CD14-positive monocyte (primary cell): ENCODE measurements at regions not wholly inside any gene's neighbourhood (a gene's known extent, or its start where the extent isn't known, plus 50 kb on each side); places are given as distances from the start of the nearest gene placed in this dataset.

Source experiments
- DNase-seq, 3 donors: peaks; one replicate each; pipeline ENCODE4 v3.0.0-alpha.2; 2011 to 2022
- H2AFZ ChIP-seq: 2 replicates; pipeline ENCODE4 v1.6.0; 2012; ENCODE audit warnings: mild to moderate bottlenecking, low read depth, low read length, inconsistent platforms; ENCODE audit not compliant: insufficient read depth, poor library complexity, severe bottlenecking
- H3K27ac ChIP-seq, 2 donors: 1 replicate in 1 of 2; 2 replicates in 1 of 2; pipeline ENCODE4 v1.5.1; 2012 to 2013; ENCODE audit warnings: low read length in 2 of 2, control low read depth in 1 of 2, inconsistent platforms in 1 of 2, low read depth in 1 of 2, mild to moderate bottlenecking in 1 of 2
- H3K27me3 ChIP-seq, 2 donors: one replicate each; pipeline versions ENCODE4 v1.6.0 to v1.6.1; 2011 to 2013; ENCODE audit warnings: low read length in 2 of 2; ENCODE audit not compliant: control insufficient read depth in 2 of 2, insufficient read depth in 2 of 2
- H3K36me3 ChIP-seq, 2 donors: replicated peaks in 1 of 2; 1 replicate in 1 of 2; 2 replicates in 1 of 2; pipeline versions ENCODE4 v1.5.1 to v1.6.1; 2012 to 2013; ENCODE audit warnings: low read length in 2 of 2, control low read depth in 1 of 2, inconsistent platforms in 1 of 2, mild to moderate bottlenecking in 1 of 2; ENCODE audit not compliant: insufficient read depth in 2 of 2, control insufficient read depth in 1 of 2
- H3K4me1 ChIP-seq, 2 donors: 1 replicate in 1 of 2; 2 replicates in 1 of 2; pipeline versions ENCODE4 v1.5.1 to v1.6.1; 2012 to 2013; ENCODE audit warnings: low read length in 2 of 2, control low read depth in 1 of 2, inconsistent platforms in 1 of 2, mild to moderate bottlenecking in 1 of 2, moderate library complexity in 1 of 2; ENCODE audit not compliant: insufficient read depth in 2 of 2, control insufficient read depth in 1 of 2
- H3K4me2 ChIP-seq: replicated peaks from 2 replicates; pipeline ENCODE3; 2012; ENCODE audit warnings: low read length, moderate library complexity, mild to moderate bottlenecking; ENCODE audit not compliant: poor library complexity, severe bottlenecking; ENCODE audit errors: extremely low read depth
- H3K4me3 ChIP-seq, 3 experiments: fragments of 200-600 bp in 1 of 3; sonication (generic) in 1 of 3; replicated peaks in 1 of 3; 1 replicate in 2 of 3; 2 replicates in 1 of 3; pipeline ENCODE4 v1.5.1; 2011 to 2013; ENCODE audit warnings: low read length in 3 of 3, mild to moderate bottlenecking in 3 of 3, control low read depth in 2 of 3, low read depth in 2 of 3, inconsistent platforms in 1 of 3, moderate library complexity in 1 of 3
- H3K79me2 ChIP-seq: 2 replicates; pipeline ENCODE4 v1.6.0; 2012; ENCODE audit warnings: mild to moderate bottlenecking, control low read depth, inconsistent platforms, low read length, moderate library complexity; ENCODE audit not compliant: insufficient read depth
- H3K9ac ChIP-seq: 2 replicates; pipeline ENCODE4 v1.6.0; 2017; ENCODE audit warnings: low read length, mild to moderate bottlenecking; ENCODE audit not compliant: insufficient read depth, poor library complexity, severe bottlenecking
- H3K9me3 ChIP-seq, 2 donors: replicated peaks in 1 of 2; 1 replicate in 1 of 2; 2 replicates in 1 of 2; pipeline versions ENCODE4 v1.5.1 to v1.6.1; 2012 to 2013; ENCODE audit warnings: low read length in 2 of 2, control low read depth in 1 of 2; ENCODE audit not compliant: control insufficient read depth in 1 of 2, insufficient read depth in 1 of 2
- H4K20me1 ChIP-seq: 2 replicates; pipeline ENCODE4 v1.6.0; 2012; ENCODE audit warnings: mild to moderate bottlenecking, low read length, control low read depth, moderate library complexity; ENCODE audit not compliant: insufficient read depth
- H3K27ac Mint-ChIP-seq, 7 donors: one replicate each; pipeline ENCODE4 v1.8.0; 2020; ENCODE audit warnings: mild to moderate bottlenecking in 7 of 7, mixed read lengths in 7 of 7, moderate library complexity in 6 of 7, inconsistent platforms in 2 of 7
- H3K27me3 Mint-ChIP-seq, 3 donors: one replicate each; pipeline ENCODE4 v1.8.0; 2021 to 2022; ENCODE audit warnings: low read depth in 3 of 3, mild to moderate bottlenecking in 3 of 3, mixed read lengths in 3 of 3, moderate library complexity in 3 of 3, inconsistent platforms in 1 of 3
- H3K36me3 Mint-ChIP-seq, 2 donors: one replicate each; pipeline ENCODE4 v1.8.0; 2020; ENCODE audit warnings: mixed read lengths in 2 of 2, inconsistent platforms in 1 of 2, mild to moderate bottlenecking in 1 of 2
- H3K4me1 Mint-ChIP-seq: one replicate; pipeline ENCODE4 v1.8.0; 2020; ENCODE audit warnings: mild to moderate bottlenecking, mixed read lengths
- H3K4me3 Mint-ChIP-seq, 2 donors: one replicate each; pipeline ENCODE4 v1.8.0; 2020; ENCODE audit warnings: mild to moderate bottlenecking in 2 of 2, mixed read lengths in 2 of 2, moderate library complexity in 1 of 2
- H3K9me3 Mint-ChIP-seq, 7 donors: one replicate each; pipeline ENCODE4 v1.8.0; 2020 to 2022; ENCODE audit warnings: mixed read lengths in 7 of 7, mild to moderate bottlenecking in 6 of 7, moderate library complexity in 6 of 7, inconsistent platforms in 2 of 7
- WGBS: methylation state at CpG from one replicate; pipeline ENCODE4 v1.1.5; 2013; ENCODE audit warnings: missing lambda C conversion rate; ENCODE audit not compliant: insufficient coverage; 5-methylcytosine and 5-hydroxymethylcytosine counted together
- intact Hi-C, 2 donors: fragments of 100-400 bp; cut with micrococcal nuclease; formaldehyde crosslinking; loops; one replicate each; pipeline versions ENCODE4 v1.15.0 to v1.15.1; 2023
- TF ChIP-seq, protein P1 (sequence below): fragments of 200-600 bp; IDR thresholded peaks from one replicate; pipeline ENCODE4 v1.8.0; 2022; ENCODE audit warnings: antibody characterized with exemption, mild to moderate bottlenecking

DNA sequence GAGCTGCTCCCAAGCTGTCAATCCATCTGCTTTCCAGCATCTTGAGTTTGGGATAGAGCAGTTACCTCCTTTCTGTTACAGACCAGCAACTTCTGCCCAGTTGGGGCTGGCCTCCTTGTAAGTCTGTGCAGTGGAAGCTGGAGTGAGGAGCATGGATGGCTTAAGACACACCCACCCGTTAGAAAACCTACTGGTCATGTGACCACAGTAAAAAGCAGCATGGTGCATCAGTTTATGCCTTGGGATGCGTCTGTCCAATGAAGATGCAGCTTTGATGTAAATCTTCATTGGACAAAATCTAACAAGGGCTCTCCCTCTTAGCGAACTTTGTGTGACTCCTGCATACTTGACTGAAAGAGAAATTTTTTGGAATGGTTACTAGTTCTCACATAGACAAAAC, 453.5 kb downstream of the TYW1 start:
- intact Hi-C loops = no loop called here
- no peak for DNase-seq

DNA sequence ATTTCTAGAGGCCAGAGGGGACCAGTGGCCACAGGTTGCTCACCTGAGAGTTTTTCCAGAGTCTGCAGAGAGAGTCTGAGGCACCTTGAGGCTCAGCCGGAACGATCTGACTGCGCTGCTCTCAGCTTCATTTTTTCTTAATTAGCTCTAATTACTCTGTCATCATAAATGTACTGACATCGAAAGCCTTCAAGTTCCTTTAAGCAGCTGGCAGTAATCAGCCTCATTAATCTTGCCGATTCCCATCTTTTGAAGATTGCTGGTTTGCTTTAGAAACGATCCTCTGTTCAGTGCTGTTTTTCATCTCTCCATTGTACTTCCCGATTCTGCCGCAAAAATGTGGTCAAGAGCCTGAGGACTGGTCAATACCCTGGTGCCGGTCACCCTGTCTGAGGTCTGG, 454.7 kb downstream of the TYW1 start:
- H3K4me2 ChIP-seq = no peak overlapping the region
- H3K36me3 Mint-ChIP-seq = no peaks in the 10 kb centered on the region
- H3K79me2 ChIP-seq = no peaks in the 10 kb centered on the region
- no peak overlapping the region for H3K4me3 Mint-ChIP-seq
- peaks cover under 1 to 15% (median 7%) of the 10 kb centered on the region in 7 donors for H3K9me3 Mint-ChIP-seq
- intact Hi-C loops = no loop called here
- no peaks in the 10 kb centered on the region for H3K36me3 ChIP-seq
- H3K4me3 ChIP-seq = no peak overlapping the region
- H3K27me3 Mint-ChIP-seq = peaks cover 3 to 8% (median 4%) of the 10 kb centered on the region in 3 donors
- no peaks in the 10 kb centered on the region for H4K20me1 ChIP-seq
- peaks cover 6% of the 10 kb centered on the region for H3K4me1 Mint-ChIP-seq
- TF ChIP-seq, protein P1, sequence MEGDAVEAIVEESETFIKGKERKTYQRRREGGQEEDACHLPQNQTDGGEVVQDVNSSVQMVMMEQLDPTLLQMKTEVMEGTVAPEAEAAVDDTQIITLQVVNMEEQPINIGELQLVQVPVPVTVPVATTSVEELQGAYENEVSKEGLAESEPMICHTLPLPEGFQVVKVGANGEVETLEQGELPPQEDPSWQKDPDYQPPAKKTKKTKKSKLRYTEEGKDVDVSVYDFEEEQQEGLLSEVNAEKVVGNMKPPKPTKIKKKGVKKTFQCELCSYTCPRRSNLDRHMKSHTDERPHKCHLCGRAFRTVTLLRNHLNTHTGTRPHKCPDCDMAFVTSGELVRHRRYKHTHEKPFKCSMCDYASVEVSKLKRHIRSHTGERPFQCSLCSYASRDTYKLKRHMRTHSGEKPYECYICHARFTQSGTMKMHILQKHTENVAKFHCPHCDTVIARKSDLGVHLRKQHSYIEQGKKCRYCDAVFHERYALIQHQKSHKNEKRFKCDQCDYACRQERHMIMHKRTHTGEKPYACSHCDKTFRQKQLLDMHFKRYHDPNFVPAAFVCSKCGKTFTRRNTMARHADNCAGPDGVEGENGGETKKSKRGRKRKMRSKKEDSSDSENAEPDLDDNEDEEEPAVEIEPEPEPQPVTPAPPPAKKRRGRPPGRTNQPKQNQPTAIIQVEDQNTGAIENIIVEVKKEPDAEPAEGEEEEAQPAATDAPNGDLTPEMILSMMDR = no peak
- H3K9me3 ChIP-seq = no peaks in the 10 kb centered on the region
- no peak overlapping the region for H3K27ac ChIP-seq
- no peak for DNase-seq
- H3K27me3 ChIP-seq = no peaks in the 10 kb centered on the region
- no peak overlapping the region for H3K9ac ChIP-seq
- H3K27ac Mint-ChIP-seq = no peak overlapping the region
- WGBS = 88% methylated on average over 8 of the region's 9 CpGs
- no peak overlapping the region for H2AFZ ChIP-seq
- no peaks in the 10 kb centered on the region for H3K4me1 ChIP-seq

More for the DNA sequence above, 453.5 kb downstream of the TYW1 start:
- Mint-ChIP-seq H3K27ac (no peak overlapping the region), H3K36me3 (no peaks in the 10 kb centered on the region), H3K9me3 (peaks cover 4 to 18% (median 11%) of the 10 kb centered on the region in 7 donors), H3K27me3 (peaks cover 0 to 4% (median 0%) of the 10 kb centered on the region in 3 donors), H3K4me1 (peaks cover 6% of the 10 kb centered on the region), H3K4me3 (no peak overlapping the region)
- Histone ChIP-seq H3K4me2 (no peak overlapping the region), H3K9ac (no peak overlapping the region), H4K20me1 (no peaks in the 10 kb centered on the region), H3K4me3 (no peak overlapping the region), H3K9me3 (peaks cover 0 to 3% of the 10 kb centered on the region in 2 donors), H2AFZ (no peak overlapping the region), H3K27me3 (no peaks in the 10 kb centered on the region), H3K79me2 (no peaks in the 10 kb centered on the region), H3K36me3 (no peaks in the 10 kb centered on the region), H3K27ac (no peak overlapping the region), H3K4me1 (no peaks in the 10 kb centered on the region)
- 100% methylated on average over 1 of the region's 3 CpGs for WGBS
- TF ChIP-seq, protein P1 = no peak
